ENCODE measurements at regions not wholly inside any gene's neighbourhood (a gene's known extent, or its start where the extent isn't known, plus 50 kb on each side); places are given as distances from the start of the nearest gene placed in this dataset.
"Not testable (repeated sequence)": the region's sequence is repeated elsewhere in the genome, so short reads cannot be mapped to it uniquely, and the experiment has no call there.

GRCh38 chr15:95180530-95180929, 949.2 kb downstream of the MCTP2 start:
- DNase-seq (ENCODE audit: low spot score) = no peak

- no peak for DNase-seq (ENCODE audit: low spot score)
These were observed 950.7 kb downstream of the MCTP2 start for GRCh38 chr15:95182091-95182490.

- DNase-seq (ENCODE audit: low spot score) = no peak
These were observed 961.6 kb downstream of the MCTP2 start for GRCh38 chr15:95192923-95193322.

GRCh38 chr15:95194746-95195145, 963.4 kb downstream of the MCTP2 start:
- DNase-seq (ENCODE audit: low spot score) = no peak

GRCh38 chr15:95196176-95196915, 965.0 kb downstream of the MCTP2 start:
- DNase-seq (ENCODE audit: low spot score) = no peak

- no peak for DNase-seq (ENCODE audit: low spot score)
These were observed 971.4 kb downstream of the MCTP2 start for GRCh38 chr15:95202569-95203349.

- DNase-seq (ENCODE audit: low spot score) = no peak
These were observed 973.7 kb downstream of the MCTP2 start for GRCh38 chr15:95205077-95205476.

GRCh38 chr15:95205830-95206229, 974.5 kb downstream of the MCTP2 start:
- DNase-seq (ENCODE audit: low spot score) = not testable (repeated sequence)

- DNase-seq (ENCODE audit: low spot score) = no peak
These were observed 976.7 kb downstream of the MCTP2 start for GRCh38 chr15:95208071-95208470.

GRCh38 chr15:95208988-95209387, 977.6 kb downstream of the MCTP2 start:
- no peak for DNase-seq (ENCODE audit: low spot score)

- peak; percentile 14 for DNase-seq (ENCODE audit: low spot score)
These were observed 979.1 kb downstream of the MCTP2 start for GRCh38 chr15:95210436-95210981.

- no peak for DNase-seq (ENCODE audit: low spot score)
These were observed 983.7 kb downstream of the MCTP2 start for GRCh38 chr15:95215017-95215416.

GRCh38 chr15:95226835-95227234, 995.5 kb downstream of the MCTP2 start:
- DNase-seq (ENCODE audit: low spot score) = no peak

- no peak for DNase-seq (ENCODE audit: low spot score)
These were observed 995.9 kb downstream of the MCTP2 start for GRCh38 chr15:95227235-95227634.

GRCh38 chr15:95228856-95229555, 997.6 kb downstream of the MCTP2 start:
- DNase-seq (ENCODE audit: low spot score) = no peak

- DNase-seq (ENCODE audit: low spot score) = no peak
These were observed 1003.7 kb downstream of the MCTP2 start for GRCh38 chr15:95235033-95235432.

GRCh38 chr15:95247071-95247984, 1016.0 kb downstream of the MCTP2 start:
- no peak for DNase-seq (ENCODE audit: low spot score)

- DNase-seq (ENCODE audit: low spot score) = no peak
These were observed 1018.2 kb downstream of the MCTP2 start for GRCh38 chr15:95249524-95249923.

GRCh38 chr15:95252404-95252803, 1021.0 kb downstream of the MCTP2 start:
- no peak for DNase-seq (ENCODE audit: low spot score)

- DNase-seq (ENCODE audit: low spot score) = no peak
These were observed 1022.9 kb downstream of the MCTP2 start for GRCh38 chr15:95254263-95254662.

- peak; percentile 68 for DNase-seq (ENCODE audit: low spot score)
These were observed 1028.2 kb downstream of the MCTP2 start for GRCh38 chr15:95259513-95259912.

Measured in globus pallidus (tissue), 1 donor.